Stimulated activated naive B cell treated with anti-CD40 and anti-IgM and Interleukin-4, amounts not matched to agents 10 μg/mL and 1 μg/mL and 100 μg/mL, for 72 hours (primary cell): ENCODE measurements at regions not wholly inside any gene's neighbourhood (a gene's known extent, or its start where the extent isn't known, plus 50 kb on each side); places are given as distances from the start of the nearest gene placed in this dataset.

Experiments used
- ATAC-seq, 2 donors: fragments of 150-1000 bp; cut with Tn5 transposase; replicated peaks; 2 replicates each; pipeline ENCODE4 v1.10.0; 2021; ENCODE audit warnings: moderate library complexity in 1 of 2
- DNase-seq: peaks from one replicate; pipeline ENCODE4 v3.0.0; 2021
- H3K27ac Mint-ChIP-seq: one replicate; pipeline ENCODE4 v1.8.0; 2022; ENCODE audit warnings: mild to moderate bottlenecking, mixed read lengths
- H3K27me3 Mint-ChIP-seq, 2 donors: one replicate each; pipeline ENCODE4 v1.8.0; 2022; ENCODE audit warnings: mixed read lengths in 2 of 2
- H3K36me3 Mint-ChIP-seq, 2 donors: one replicate each; pipeline ENCODE4 v1.8.0; 2022; ENCODE audit warnings: mixed read lengths in 2 of 2, mild to moderate bottlenecking in 1 of 2
- H3K4me1 Mint-ChIP-seq, 2 donors: one replicate each; pipeline ENCODE4 v1.8.0; 2022; ENCODE audit warnings: mixed read lengths in 2 of 2, mild to moderate bottlenecking in 1 of 2
- H3K4me3 Mint-ChIP-seq, 2 donors: one replicate each; pipeline ENCODE4 v1.8.0; 2022; ENCODE audit warnings: mild to moderate bottlenecking in 2 of 2, mixed read lengths in 2 of 2, moderate library complexity in 1 of 2
- H3K9me3 Mint-ChIP-seq, 2 donors: one replicate each; pipeline ENCODE4 v1.8.0; 2022; ENCODE audit warnings: mixed read lengths in 2 of 2, mild to moderate bottlenecking in 1 of 2

- H3K4me3 Mint-ChIP-seq = peak overlapping the region; percentile 77 to 79
- peaks cover 66 to 67% of the 10 kb centered on the region in 2 donors for H3K27me3 Mint-ChIP-seq
- DNase-seq (peak; percentile 15), ATAC-seq (peak; percentile 31 to 73)
- H3K36me3 Mint-ChIP-seq = peaks cover 0 to 3% of the 10 kb centered on the region in 2 donors
- peaks cover 7 to 9% of the 10 kb centered on the region in 2 donors for H3K4me1 Mint-ChIP-seq
- peaks cover 4% of the 10 kb centered on the region in 2 donors for H3K9me3 Mint-ChIP-seq
- H3K27ac Mint-ChIP-seq = peak overlapping the region; percentile 94
Measured at GRCh38 chr6:27630727-27631608, 158.1 kb upstream of the ZNF184 start.

GRCh38 chr6:27624694-27625262 is 151.9 kb upstream of the ZNF184 start:
- ATAC-seq (no peak), DNase-seq (no peak)
- Mint-ChIP-seq H3K4me1 (no peaks in the 10 kb centered on the region), H3K27ac (no peak overlapping the region), H3K4me3 (no peak overlapping the region), H3K9me3 (no peaks in the 10 kb centered on the region), H3K27me3 (peaks cover 48 to 68% of the 10 kb centered on the region in 2 donors), H3K36me3 (no peaks in the 10 kb centered on the region)

GRCh38 chr6:27623103-27623502 is 150.2 kb upstream of the ZNF184 start:
- Mint-ChIP-seq H3K9me3 (peaks cover 0 to under 1% of the 10 kb centered on the region in 2 donors), H3K27ac (no peak overlapping the region), H3K4me1 (peaks cover 0 to 3% of the 10 kb centered on the region in 2 donors), H3K36me3 (peaks cover 0 to under 1% of the 10 kb centered on the region in 2 donors), H3K27me3 (peaks cover 45 to 72% of the 10 kb centered on the region in 2 donors), H3K4me3 (no peak overlapping the region)
- ATAC-seq (no peak), DNase-seq (no peak)

GRCh38 chr6:27619436-27619835 is 146.5 kb upstream of the ZNF184 start:
- no peak for ATAC-seq
- no peak overlapping the region for H3K27ac Mint-ChIP-seq
- H3K27me3 Mint-ChIP-seq = peaks cover 58 to 83% of the 10 kb centered on the region in 2 donors
- H3K36me3 Mint-ChIP-seq = peaks cover 0 to 3% of the 10 kb centered on the region in 2 donors
- H3K4me3 Mint-ChIP-seq = no peak overlapping the region
- H3K4me1 Mint-ChIP-seq = peaks cover 8 to 16% of the 10 kb centered on the region in 2 donors
- H3K9me3 Mint-ChIP-seq = peaks cover 0 to 3% of the 10 kb centered on the region in 2 donors
- DNase-seq = no peak

GRCh38 chr6:27617700-27618689 is 145.1 kb upstream of the ZNF184 start:
- Mint-ChIP-seq H3K4me1 (peaks cover 8 to 16% of the 10 kb centered on the region in 2 donors), H3K4me3 (peak overlapping the region; percentile 25 to 72), H3K27me3 (peaks cover 52 to 81% of the 10 kb centered on the region in 2 donors), H3K27ac (peak overlapping the region; percentile 0), H3K9me3 (peaks cover 0 to 3% of the 10 kb centered on the region in 2 donors), H3K36me3 (peaks cover 0 to 3% of the 10 kb centered on the region in 2 donors)
- no peak for DNase-seq
- ATAC-seq = no peak

- Mint-ChIP-seq H3K4me3 (peak overlapping the region; percentile 70 to 72), H3K36me3 (peaks cover 0 to 3% of the 10 kb centered on the region in 2 donors), H3K4me1 (peaks cover 8 to 16% of the 10 kb centered on the region in 2 donors), H3K27me3 (peaks cover 53 to 81% of the 10 kb centered on the region in 2 donors), H3K9me3 (peaks cover 0 to 3% of the 10 kb centered on the region in 2 donors), H3K27ac (peak overlapping the region; percentile 51)
- ATAC-seq (no peak), DNase-seq (no peak)
Measured at GRCh38 chr6:27617046-27617687, 144.3 kb upstream of the ZNF184 start.

- Mint-ChIP-seq H3K27me3 (peaks cover 47 to 78% of the 10 kb centered on the region in 2 donors), H3K4me3 (no peak overlapping the region)
- DNase-seq = no peak
Measured at GRCh38 chr6:27616328-27617045, 143.6 kb upstream of the ZNF184 start.

GRCh38 chr6:27611451-27611850 is 138.5 kb upstream of the ZNF184 start:
- Mint-ChIP-seq H3K27me3 (peaks cover 33 to 62% of the 10 kb centered on the region in 2 donors), H3K36me3 (no peaks in the 10 kb centered on the region), H3K9me3 (no peaks in the 10 kb centered on the region), H3K27ac (no peak overlapping the region), H3K4me3 (no peak overlapping the region), H3K4me1 (peaks cover 0 to 6% of the 10 kb centered on the region in 2 donors)
- ATAC-seq (no peak), DNase-seq (no peak)

More at GRCh38 chr6:27616328-27617045, 143.6 kb upstream of the ZNF184 start:
- Mint-ChIP-seq H3K9me3 (peaks cover 0 to 3% of the 10 kb centered on the region in 2 donors), H3K27ac (no peak overlapping the region), H3K4me1 (peaks cover 8 to 16% of the 10 kb centered on the region in 2 donors), H3K36me3 (peaks cover 0 to 3% of the 10 kb centered on the region in 2 donors)
- ATAC-seq = no peak

- peaks cover 48 to 74% of the 10 kb centered on the region in 2 donors for H3K27me3 Mint-ChIP-seq
- H3K27ac Mint-ChIP-seq = no peak overlapping the region
- no peaks in the 10 kb centered on the region for H3K9me3 Mint-ChIP-seq
- H3K4me1 Mint-ChIP-seq = peaks cover 6% of the 10 kb centered on the region in 2 donors
- no peak for DNase-seq
- peaks cover 0 to 6% of the 10 kb centered on the region in 2 donors for H3K36me3 Mint-ChIP-seq
- no peak overlapping the region for H3K4me3 Mint-ChIP-seq
- ATAC-seq = no peak
Measured at GRCh38 chr6:27608916-27609883, 136.3 kb upstream of the ZNF184 start.

GRCh38 chr6:27605401-27606342 is 132.8 kb upstream of the ZNF184 start:
- H3K4me3 Mint-ChIP-seq = peak overlapping the region; percentile 1 to 72
- no peak for ATAC-seq
- H3K27ac Mint-ChIP-seq = peak overlapping the region; percentile 88
- peaks cover 0 to 1% of the 10 kb centered on the region in 2 donors for H3K9me3 Mint-ChIP-seq
- DNase-seq = peak; percentile 8
- peaks cover 56 to 73% of the 10 kb centered on the region in 2 donors for H3K27me3 Mint-ChIP-seq
- H3K4me1 Mint-ChIP-seq = peaks cover 6 to 8% of the 10 kb centered on the region in 2 donors
- H3K36me3 Mint-ChIP-seq = peaks cover 0 to 6% of the 10 kb centered on the region in 2 donors

GRCh38 chr6:27604986-27605385 is 132.1 kb upstream of the ZNF184 start:
- Mint-ChIP-seq H3K4me1 (peaks cover 6 to 8% of the 10 kb centered on the region in 2 donors), H3K4me3 (peak overlapping the region in 1 of 2 donors; percentile 72), H3K36me3 (peaks cover 0 to 6% of the 10 kb centered on the region in 2 donors), H3K27ac (peak overlapping the region; percentile 25), H3K9me3 (peaks cover 0 to 1% of the 10 kb centered on the region in 2 donors), H3K27me3 (peaks cover 56 to 69% of the 10 kb centered on the region in 2 donors)
- ATAC-seq (no peak), DNase-seq (no peak)
